ENCODE measurements at regions not wholly inside any gene's neighbourhood (a gene's known extent, or its start where the extent isn't known, plus 50 kb on each side); places are given as distances from the start of the nearest gene placed in this dataset.

DNA sequence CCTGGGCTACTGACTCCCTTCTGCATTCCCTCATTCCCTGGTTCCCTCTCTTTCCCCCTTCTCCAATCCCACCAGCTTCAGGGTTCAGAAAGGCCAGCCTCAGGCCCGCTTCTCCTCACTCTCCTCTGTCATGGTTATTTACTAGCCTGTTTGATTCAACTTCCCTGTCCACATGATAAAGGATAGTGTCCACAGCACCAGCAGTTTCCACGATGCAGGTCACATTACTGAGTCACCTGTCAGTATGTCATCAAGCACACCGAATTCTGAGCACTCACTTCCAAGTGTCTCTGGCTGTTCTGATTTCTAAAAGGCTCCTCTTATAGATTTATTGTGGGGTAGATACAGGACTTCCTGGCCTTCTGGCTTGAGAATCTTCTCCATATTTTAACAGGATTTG is 96.6 kb upstream of the CTNNB1 start:
- no peak for TF ChIP-seq POLR2A (IDR thresholded peaks at IDR 0.05; ENCODE audit: control extremely low read depth in 1 of 2, low read depth in 2 of 2, low read length in 2 of 2)
- no peak for TF ChIP-seq GABPA (IDR thresholded peaks at IDR 0.05; ENCODE audit: borderline replicate concordance, insufficient read depth, low read length)
- no peak for TF ChIP-seq EP300 (IDR thresholded peaks at IDR 0.05; ENCODE audit: borderline replicate concordance in 1 of 2, low read depth in 2 of 2, low read length in 2 of 2)
- TF ChIP-seq, protein P1, sequence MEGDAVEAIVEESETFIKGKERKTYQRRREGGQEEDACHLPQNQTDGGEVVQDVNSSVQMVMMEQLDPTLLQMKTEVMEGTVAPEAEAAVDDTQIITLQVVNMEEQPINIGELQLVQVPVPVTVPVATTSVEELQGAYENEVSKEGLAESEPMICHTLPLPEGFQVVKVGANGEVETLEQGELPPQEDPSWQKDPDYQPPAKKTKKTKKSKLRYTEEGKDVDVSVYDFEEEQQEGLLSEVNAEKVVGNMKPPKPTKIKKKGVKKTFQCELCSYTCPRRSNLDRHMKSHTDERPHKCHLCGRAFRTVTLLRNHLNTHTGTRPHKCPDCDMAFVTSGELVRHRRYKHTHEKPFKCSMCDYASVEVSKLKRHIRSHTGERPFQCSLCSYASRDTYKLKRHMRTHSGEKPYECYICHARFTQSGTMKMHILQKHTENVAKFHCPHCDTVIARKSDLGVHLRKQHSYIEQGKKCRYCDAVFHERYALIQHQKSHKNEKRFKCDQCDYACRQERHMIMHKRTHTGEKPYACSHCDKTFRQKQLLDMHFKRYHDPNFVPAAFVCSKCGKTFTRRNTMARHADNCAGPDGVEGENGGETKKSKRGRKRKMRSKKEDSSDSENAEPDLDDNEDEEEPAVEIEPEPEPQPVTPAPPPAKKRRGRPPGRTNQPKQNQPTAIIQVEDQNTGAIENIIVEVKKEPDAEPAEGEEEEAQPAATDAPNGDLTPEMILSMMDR (IDR thresholded peaks at IDR 0.05; ENCODE audit: control extremely low read depth in 1 of 3, insufficient read depth in 1 of 3, low read depth in 1 of 3, low read length in 3 of 3) = no peak
- TF ChIP-seq BACH1 (IDR thresholded peaks at IDR 0.05; ENCODE audit: low read length) = no peak
- TF ChIP-seq SIN3A (conservative IDR thresholded peaks at IDR 0.05 in 1 of 2, IDR thresholded peaks at IDR 0.05 in 1 of 2; ENCODE audit: low read depth in 1 of 2, low read length in 2 of 2) = no peak
- TF ChIP-seq POLR2AphosphoS5 (IDR thresholded peaks at IDR 0.05; ENCODE audit: low read depth, low read length) = no peak
- TF ChIP-seq KDM1A (IDR thresholded peaks at IDR 0.05; ENCODE audit: borderline replicate concordance, low read length) = no peak
- no peak for TF ChIP-seq CHD2 (IDR thresholded peaks at IDR 0.05; ENCODE audit: low read length)
- TF ChIP-seq POU5F1 (IDR thresholded peaks at IDR 0.05; ENCODE audit: low read depth, low read length) = no peak
- no peak for TF ChIP-seq EZH2 (IDR thresholded peaks at IDR 0.05; ENCODE audit: low read depth, low read length, severe bottlenecking)
